NK-92 treated with Interleukin-12 subunit alpha and Interleukin-12 subunit beta, amount 100 ng/mL, for 24 hours (cell line): ENCODE measurements at regions not wholly inside any gene's neighbourhood (a gene's known extent, or its start where the extent isn't known, plus 50 kb on each side); places are given as distances from the start of the nearest gene placed in this dataset.

Experiments
- DNase-seq: peaks from one replicate; lab custom pipeline; 2025; lab: John Stamatoyannopoulos, UW

DNA sequence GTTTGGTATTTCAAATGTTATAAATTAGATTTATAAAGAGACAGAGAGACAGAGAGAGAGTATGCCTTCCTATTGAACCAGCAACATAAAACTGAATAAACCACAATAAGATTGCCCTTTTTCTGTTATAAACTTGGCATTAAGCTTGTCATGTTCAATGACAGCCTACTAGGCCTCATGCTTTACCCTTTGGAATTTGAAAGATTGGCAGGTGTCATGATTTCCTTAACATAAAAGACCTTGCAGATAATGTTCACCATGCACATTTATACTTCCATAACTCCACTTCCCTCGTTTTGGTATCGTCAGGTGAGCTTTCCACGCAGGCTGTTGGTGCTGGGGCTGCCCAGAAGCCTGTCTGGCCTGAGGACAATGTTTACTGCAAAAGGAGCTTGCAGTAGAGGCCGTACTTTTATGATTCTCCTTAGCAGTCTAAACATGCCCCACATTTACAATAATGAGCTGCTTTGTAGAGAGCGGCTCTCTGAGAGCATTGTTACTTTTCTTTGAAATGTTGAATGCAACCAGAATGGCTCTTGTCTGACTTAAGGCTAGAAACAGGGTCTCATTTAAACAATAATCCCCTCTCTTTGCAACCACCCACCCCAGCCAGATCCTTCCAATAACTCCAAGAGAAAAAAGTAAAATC is 379.1 kb upstream of the ATP5MC3 start:
- DNase-seq = no peak

DNA sequence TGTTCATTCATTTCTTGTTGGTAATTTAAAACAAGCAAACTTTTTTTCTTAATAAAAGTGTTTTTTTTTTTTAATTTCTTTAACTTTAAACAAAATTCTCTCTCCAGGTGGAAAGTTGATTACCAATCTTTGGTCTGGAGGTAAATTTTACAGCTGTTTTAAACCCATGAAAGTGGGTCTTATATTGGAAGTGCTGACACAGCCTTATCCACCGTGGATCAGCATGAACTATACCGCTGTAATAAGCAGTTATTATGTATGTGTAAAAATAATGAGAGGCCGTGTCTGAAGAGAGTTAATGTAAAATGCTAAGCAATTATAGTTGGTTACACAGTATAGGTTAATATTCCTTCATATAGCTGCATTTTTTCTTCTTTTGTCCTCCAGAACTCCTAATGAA is 378.1 kb upstream of the ATP5MC3 start:
- DNase-seq = no peak

DNA sequence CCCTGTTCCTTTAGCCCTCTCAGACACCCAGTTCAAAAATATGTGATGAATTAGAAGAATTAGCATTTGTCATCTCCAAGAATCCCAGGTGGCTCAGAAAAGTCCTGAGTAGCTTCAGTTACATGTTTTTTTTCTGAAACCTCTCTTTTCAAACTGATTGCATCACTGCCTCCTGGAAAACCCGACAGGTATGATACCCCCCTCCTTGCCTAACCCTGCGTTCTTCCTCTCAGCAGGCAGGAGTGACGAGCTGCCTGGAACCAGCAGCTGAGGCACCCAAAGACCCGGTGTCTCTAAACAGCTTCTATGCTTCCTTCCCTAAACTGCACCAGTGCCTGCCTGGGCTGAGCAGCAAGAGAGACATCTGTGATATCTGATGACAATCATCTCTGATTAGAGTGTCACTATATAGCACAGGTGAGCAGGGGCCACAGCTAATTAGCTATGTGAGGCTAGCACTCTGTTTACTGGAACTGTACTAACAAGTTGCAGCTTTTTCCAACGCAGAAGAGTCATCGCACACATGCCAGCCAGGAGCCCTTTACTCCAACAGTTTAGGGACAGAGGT is 376.4 kb upstream of the ATP5MC3 start:
- no peak for DNase-seq

DNA sequence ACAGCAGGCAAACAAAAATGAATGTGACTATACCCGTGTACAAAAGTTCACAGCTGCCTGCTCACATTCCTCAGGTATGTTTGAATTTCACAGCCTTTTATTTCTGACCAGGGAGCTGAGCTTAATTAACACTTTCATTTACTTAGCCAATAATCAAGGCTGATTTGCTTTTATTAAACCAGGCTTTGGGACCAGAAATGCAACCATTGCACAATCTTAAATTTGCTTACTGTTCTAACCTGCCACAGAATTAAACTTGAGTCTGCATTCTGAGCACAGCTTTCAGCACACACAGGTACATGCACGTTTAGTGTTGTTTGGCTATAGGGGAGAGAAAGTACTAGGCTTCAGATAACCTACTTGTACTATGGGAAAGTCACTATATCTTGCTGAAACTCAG is 372.4 kb upstream of the ATP5MC3 start:
- no peak for DNase-seq

DNA sequence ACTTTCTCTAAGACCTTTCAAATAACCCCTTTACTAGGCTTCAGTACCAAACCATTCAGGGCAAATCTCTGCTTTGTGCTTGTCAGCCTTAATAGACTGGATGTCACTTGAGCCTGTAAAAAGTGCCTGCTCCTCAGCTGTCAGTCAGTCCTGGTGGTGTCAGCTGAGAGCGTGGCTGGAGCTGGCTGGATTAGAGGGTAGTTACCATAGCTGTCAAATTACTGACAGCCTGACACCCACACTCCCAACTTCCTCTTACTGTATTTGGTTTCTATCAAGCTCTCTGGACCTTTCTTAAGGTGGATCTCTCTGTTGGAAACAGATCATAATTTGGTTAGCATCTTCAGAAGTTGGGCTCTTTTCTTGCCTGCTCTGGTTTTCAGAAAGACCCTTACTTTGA is 371.4 kb upstream of the ATP5MC3 start:
- DNase-seq = no peak

DNA sequence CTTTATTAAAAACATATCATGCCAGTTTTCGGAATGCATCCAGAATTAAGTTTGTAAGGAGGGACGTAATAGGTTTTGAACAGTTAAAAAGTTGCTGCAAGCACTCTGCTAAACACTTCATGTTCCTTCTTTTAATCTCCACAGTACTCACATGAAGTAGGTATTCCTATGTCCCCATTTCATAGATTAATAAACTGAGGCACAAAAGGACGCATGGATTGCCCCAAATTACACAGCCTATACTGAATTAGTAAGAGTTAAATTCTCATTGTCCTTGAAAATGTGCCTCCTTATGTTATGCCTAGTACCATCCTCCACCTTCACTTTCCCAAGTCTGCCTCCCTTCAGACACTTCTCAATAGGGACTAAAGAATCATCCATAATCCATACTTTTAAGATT is 358.9 kb upstream of the ATP5MC3 start:
- no peak for DNase-seq

DNA sequence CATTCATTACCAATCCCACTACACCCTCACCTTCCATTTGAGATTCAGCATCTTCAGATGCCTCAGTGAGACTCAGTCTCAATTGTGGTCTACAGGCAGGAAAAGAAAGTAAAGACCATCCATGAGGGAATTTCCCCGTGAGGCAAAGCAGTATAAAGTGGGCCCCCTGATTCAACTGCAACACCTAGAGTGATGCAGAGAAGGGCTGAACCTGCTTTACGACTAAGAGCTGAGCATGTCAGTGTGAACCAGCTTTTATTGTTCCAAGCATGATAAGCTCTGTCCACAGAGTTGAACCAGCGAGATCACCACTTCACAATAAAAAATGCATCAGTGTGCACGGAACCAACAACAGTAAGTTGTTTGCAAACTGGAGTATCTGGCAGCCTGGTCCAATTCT is 357.6 kb upstream of the ATP5MC3 start:
- no peak for DNase-seq

DNA sequence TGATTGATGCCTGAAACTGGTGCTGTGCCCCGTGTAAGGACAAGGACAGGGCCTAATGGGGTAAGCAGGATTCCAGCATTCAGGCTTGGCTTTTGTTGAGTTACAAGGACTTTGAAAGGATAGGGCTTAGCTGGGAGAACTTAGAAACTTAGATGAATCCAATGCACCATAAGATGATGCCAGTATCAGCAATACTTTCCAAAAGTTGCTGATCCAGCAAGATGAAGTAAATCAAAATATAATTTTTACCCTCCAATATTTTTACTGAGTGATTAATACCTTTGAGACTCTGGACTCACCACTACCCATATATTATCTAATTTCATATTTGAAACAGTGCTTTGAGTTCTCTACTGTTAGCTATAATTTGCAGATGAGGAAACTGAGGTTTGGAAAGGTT is 354.5 kb upstream of the ATP5MC3 start:
- no peak for DNase-seq

DNA sequence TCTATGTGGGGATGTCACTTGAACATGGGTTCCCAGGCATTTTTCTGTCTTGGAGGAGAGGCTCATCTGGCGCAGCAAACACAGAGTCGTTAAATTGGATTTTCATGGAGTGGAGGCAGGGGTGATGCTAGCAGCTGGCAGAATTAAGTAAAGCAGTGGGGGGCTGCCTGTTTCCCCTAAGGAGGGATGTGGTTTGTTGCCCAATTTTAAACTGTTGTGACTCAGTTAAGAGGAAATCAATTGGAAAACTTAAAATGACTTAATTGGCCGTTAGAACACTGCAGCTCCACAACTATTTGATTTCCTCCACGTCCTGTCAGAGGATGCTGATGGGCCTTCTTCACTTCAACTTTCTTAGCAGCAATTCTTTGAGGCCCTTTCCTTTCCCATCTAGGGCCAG is 354.1 kb upstream of the ATP5MC3 start:
- no peak for DNase-seq

DNA sequence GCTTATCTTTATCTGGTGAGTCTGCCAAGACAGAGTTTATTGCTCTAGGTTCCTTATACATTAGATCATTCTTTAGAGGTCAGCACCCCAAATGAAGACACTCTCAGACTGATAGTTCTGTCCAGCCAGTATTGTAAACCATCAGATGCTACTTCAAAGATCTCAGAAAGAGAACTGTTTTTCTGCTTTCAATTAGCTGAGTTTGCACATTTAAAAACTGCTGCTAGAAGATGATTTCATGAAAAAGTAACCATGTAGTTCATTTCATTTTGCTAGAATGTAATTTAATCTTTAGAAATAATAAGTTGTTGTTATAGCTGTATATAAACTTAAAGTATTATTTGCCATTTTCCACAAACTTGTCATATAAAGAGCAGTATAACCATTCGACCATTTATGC is 344.5 kb upstream of the ATP5MC3 start:
- no peak for DNase-seq

DNA sequence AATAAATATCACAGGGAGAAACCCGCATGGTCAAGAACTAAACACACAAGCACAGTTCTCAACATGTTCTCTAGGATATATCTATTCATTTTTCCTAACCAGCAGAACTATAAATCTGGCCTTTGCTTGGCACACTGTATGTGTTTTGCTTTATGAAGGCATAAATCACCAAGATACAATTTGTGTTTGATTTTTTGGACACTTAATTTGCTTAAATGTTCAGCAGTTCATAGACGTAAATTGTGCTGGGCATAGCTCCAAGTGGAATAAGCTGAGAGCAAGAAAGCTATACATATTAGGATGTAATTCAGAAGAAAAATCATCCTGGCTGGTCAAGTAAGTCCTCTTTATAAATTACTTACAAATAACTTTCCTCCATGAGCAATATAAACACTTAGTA is 341.5 kb upstream of the ATP5MC3 start:
- no peak for DNase-seq

DNA sequence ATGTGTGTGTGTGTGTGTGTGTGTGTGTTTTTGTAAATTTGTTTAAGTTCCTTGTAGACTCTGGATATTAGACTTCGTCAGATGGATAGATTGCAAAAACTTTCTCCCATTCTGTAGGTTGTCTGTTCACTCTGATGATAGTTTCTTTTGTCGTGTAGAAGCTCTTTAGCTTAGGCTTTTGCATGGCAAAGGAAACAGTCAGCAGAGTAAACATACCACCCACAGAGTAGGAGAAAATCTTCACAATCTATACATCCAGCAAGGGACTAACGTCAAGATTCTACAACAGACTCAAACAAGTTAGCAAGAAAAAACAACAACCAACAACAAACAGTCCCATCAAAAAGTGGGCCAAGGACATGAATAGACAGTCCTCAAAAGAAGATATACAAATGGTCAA is 336.7 kb upstream of the ATP5MC3 start:
- DNase-seq = no peak

DNA sequence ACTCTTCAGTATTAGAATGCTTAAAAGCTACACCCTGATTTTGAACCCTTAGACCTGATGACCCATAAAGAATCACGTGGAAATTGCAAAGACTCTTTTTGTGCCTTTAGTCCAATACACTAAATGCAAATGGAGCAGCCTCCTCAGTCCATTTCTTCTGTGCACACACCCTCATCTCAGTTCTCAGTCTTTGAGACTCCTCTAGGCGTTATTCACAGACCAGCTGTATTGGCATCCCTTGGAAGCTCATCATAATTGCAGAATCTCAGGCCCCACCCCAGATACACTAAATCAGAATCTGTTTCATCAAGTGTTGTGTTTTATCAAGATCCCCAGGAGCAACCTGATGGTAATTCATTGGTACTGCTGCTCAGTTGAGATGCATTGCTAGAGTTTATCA is 335.0 kb upstream of the ATP5MC3 start:
- DNase-seq = no peak

DNA sequence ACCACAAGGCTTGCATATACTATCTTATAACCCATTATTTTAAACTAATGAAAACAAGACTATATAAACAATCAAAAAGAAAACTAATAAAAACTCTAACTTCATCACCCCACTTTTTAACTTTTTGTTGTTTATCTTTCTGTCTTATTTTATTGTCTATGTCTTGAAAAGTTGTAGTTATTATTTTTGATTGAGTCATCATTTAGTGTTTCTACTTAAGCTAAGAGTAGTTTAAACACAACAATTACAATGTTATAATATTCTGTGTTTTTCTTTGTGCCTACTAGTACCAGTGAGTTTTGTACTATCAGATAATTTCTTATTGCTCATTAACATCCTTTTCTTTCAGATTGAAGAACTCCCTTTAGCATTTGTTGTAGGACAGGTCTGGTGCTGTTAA is 318.7 kb upstream of the ATP5MC3 start:
- no peak for DNase-seq

DNA sequence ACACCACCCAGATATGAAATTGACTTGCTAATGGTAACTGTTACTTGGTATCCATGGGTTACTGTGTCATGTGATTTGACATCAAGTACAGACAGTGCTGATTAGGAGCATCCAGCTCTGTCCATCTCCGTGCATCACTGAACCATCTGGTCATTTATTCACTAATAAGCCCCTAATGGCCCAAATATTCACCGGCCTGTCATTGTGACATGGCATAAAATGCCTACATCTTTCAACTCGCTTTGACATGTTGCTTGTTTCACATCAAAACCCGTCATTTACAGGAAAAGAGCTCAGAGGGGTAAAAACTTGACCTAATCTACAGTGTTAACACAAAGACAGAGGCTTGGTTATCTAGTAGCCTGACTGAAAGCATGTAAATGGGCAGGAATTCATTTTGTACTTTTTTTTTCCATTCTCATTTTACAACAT is 308.9 kb upstream of the ATP5MC3 start:
- no peak for DNase-seq

DNA sequence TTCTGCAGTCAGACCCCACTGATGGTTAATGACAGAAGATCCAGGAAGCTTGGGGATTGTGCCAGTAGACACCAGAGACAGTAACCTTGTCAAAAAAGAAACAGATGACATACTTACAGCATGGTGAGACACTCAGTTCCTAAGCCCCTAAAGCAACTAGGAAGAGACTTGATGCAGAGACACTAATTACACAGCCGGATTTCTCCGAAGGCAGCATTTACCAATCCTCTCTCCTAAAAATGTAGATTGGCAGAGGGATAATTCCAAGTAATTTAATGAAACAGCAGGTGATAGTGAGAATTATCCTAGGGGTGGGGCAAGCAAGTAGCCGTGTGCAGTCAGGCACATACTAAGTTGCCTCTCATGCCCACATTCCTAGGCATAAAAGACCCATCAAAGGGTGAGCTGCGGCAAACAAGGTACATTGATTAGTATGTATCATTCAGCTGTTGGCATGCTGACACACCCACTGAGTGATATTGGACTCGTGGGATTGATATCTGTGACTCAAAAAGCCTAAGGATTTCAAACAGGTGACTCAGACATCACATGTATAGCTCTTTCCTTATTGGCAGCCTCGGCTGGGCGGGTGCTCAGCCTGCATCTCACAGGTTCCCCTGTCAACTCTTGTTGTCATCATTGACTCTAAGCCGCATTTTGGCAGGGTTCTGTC is 296.7 kb upstream of the ATP5MC3 start:
- no peak for DNase-seq

DNA sequence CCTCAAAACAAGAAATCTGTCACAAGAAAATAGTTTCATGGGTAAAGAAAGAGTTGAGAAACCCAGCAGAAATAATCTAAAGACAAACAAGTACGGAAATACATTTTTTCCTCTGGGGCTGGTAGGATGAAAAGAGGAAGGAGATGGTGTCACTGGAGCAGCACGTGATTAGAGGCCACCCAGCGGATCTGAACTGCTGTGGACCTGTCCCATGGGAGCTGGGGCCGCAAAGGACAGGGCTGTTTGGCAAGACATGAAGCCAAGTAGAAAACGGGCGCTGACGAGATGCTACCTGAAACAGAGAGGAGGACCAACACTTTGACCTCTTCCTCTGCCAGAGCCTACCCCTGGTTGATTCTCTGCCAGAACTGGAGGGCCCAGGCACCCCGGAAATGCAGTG is 295.4 kb upstream of the ATP5MC3 start:
- DNase-seq = no peak

DNA sequence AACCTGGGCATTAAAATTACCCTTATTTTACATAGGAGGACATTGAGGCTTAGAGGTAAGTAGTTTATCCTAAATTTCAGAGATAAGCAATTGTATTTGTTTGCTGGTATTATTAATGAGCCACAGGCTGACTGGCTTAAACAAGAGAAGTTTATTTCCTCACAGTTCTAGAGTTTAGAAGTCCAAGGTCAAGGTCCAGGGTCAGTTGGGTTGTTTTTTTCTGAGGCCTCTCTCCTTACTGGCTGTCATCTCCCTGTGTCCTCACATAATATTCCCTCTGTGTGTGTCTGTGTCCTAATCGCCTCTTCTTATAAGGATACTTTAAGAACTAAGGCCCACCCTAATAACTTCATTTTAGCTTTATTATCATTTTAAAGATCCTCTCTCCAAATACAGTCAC is 294.9 kb upstream of the ATP5MC3 start:
- DNase-seq = no peak

DNA sequence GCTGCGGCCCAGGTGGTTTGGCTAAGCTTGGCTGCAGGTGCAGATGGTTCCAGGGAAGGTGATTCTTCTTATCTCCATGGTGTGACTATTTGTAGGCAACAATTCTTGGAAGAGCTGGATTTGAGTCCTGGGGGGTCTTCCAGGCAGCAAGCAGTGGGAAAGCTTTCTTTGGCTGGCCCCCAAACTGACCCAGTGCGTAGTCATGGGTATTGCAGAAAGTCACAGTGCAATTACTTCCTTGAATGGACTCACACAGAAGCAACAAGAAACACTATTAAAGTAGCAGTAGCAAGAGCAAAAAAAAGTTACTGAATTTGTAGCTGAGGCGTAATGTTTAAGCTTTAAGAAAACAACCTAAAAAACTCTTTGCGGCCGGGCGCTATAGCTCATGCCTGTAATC is 293.6 kb upstream of the ATP5MC3 start:
- no peak for DNase-seq

DNA sequence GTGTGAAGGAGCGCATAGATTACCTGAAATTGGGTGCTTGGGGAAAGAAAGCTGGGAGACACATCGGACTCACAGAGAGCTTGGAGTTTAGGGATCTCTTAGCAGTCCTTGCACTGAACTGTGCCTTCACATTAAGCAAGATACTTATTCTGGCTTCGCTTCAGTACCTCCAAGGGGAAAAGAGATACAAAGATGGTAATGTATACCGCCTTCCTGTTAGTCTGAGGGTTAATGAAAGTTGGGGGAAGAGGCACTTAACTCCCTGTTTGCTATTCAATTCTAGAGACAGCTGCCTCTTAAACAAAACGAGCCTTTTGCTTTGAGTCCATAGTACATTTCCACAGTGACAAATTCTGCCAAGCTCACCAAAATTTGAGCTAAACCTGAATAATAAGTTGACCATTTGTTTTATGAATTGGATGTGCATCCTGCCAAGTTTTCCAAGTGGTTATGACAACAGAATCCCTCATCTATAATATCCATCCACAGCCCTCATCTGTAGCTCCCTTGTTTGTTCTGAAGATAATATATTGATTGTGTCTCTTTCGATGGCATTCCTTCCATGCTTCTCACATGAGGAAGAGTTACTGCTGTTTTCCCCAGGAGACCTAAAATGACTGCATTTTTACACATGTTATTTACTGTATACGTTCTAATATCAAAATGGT is 287.1 kb upstream of the ATP5MC3 start:
- DNase-seq = no peak

DNA sequence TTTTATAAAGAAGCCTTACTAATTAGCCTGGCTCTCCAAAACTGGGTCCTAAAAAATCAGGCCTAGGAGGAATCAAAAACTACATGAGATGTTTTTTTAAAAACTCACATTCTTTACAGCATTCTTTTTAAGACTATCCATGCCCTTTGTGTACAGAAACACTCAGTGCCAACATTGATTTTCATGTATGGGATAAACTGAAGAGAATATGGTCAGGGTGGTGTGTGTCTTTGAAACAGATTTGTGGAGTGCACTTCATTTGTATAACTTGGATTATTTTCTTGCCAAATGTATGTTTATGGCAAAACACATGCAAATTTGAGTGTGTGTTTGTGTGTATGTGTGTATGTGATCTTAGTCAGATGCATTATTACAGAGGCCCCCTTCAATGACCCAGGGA is 283.6 kb upstream of the ATP5MC3 start:
- DNase-seq = no peak

DNA sequence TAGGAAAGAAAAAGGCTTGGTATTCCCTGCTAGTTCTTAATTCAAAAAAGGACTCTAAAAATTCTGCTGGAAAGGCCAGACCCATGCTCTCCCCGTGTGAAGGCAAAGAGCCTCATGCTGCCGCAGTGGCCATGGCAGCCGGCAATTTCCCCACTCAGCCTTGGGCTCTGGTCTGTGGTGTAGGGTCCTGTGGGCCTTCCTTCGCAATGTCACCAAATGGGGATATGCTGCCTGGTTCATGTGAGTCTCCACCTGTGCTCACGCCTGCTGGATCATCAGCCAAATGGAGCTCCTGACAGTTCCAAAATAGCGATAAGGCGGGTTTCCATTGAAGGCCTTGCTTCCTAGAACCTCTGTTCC is 282.8 kb upstream of the ATP5MC3 start:
- DNase-seq = no peak

DNA sequence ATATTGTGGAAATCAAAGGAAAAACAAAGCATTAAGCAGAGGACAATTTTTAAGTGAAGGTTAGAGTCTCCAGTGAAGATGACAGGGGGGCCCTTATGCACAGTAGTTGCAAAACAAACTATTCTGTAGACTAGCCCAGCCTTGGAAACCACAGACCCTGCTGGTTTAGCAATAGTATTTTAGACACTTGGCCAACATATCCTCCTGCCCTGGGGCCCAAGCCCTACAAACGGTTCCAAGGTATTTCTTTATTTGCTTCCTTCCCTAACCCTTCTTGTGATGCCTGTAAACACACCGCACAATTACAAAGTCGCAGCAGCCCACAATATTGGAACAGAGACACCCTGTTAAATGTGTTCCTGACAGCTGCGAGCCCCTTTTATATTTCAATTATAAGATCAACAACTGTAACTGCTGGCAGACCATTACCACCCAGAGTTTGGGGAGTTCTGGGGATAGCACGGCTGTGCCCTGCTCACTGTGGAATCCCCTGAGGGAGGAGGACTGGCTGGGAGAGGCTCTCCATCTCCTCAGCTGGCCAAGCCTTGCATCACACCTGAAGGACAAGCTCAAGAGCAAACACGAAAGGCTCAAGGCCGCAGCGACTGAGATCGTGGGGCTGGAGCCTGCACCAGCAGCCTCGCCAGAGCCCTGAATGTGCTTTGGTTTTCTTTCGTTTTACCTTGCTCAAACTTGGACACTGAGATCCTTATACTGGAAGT is 282.2 kb upstream of the ATP5MC3 start:
- DNase-seq = no peak
